ENCODE measurements at regions not wholly inside any gene's neighbourhood (a gene's known extent, or its start where the extent isn't known, plus 50 kb on each side); places are given as distances from the start of the nearest gene placed in this dataset.
"Not testable (repeated sequence)": the region's sequence is repeated elsewhere in the genome, so short reads cannot be mapped to it uniquely, and the experiment has no call there.

DNA sequence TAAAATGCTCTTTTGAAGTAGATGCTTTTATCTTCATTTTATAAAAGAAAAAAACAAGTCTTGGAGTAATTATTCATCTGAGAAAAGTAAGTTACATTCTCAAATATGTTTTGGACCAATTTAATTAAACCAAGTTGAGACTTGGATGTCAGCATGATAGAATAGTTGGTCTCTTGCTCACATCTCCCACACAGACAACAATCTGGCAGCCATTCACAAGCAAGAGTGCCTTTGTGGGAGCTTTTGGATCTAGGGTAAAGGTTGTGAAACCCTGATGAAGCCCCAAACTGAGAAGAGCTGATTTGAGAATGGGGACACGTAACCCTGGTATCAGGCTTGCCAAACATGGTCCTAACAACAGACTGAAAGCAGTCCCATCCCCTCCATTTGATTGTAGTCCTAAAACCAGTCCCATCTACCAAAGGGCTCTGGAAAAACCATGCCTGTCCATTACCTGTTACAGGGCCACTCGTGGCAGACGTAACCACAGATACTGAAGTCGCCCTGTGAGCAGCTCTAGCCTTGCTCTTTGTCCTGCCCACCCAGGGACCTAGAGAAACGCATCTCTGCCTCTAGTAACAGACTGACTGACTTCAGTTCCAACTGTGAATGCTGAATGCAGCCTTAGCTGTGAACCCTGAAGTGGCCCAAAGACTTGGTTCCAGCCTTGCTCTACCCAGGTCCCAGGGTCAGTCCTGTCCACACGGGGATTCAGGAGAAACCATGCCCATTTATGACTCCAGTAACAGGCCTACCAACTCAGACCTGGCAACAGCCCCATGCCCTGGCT lies 145.5 kb upstream of the SYNPR start:
- Histone ChIP-seq H3K4me1 (ENCODE audit: control insufficient read depth, insufficient read depth, low read length) (no peaks in the 10 kb centered on the region), H3K27ac (ENCODE audit: low read length) (no peak overlapping the region), H3K4me3 (ENCODE audit: low read length) (no peak overlapping the region), H3K36me3 (ENCODE audit: control insufficient read depth, insufficient read depth, low read length) (no peaks in the 10 kb centered on the region), H3K9me3 (replicated peaks; ENCODE audit: control insufficient read depth, low read depth, low read length) (no peaks in the 10 kb centered on the region), H3K27me3 (ENCODE audit: control insufficient read depth, insufficient read depth, low read length) (no peaks in the 10 kb centered on the region)
- WGBS (ENCODE audit: insufficient coverage): 71% methylated on average over 5 of the region's 6 CpGs
- DNase-seq: no peak

DNA sequence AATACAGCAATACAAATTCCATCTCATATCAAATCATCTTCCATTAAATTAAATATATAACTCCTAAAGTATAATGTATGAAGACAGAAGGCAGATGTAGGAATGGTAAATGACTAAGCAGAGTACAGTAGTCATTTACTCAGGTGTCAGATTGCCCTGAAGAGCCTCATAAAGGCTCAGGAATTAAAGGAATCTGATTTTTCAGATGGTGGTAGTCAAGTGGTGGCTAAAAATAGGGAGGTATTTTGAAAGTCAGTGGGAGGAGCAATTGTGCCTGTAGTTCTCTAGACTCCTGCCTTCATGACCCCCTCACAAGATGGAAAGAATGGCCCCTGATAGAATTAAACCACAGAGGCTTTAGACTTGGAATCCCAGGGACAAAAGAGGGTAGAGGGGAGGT lies 142.7 kb upstream of the SYNPR start:
- Histone ChIP-seq H3K27me3 (ENCODE audit: control insufficient read depth, insufficient read depth, low read length) (no peaks in the 10 kb centered on the region), H3K9me3 (replicated peaks; ENCODE audit: control insufficient read depth, low read depth, low read length) (no peaks in the 10 kb centered on the region), H3K4me1 (ENCODE audit: control insufficient read depth, insufficient read depth, low read length) (no peaks in the 10 kb centered on the region), H3K27ac (ENCODE audit: low read length) (peak overlapping the region; percentile 57), H3K4me3 (ENCODE audit: low read length) (no peak overlapping the region), H3K36me3 (ENCODE audit: control insufficient read depth, insufficient read depth, low read length) (no peaks in the 10 kb centered on the region)
- DNase-seq: peak; percentile 9

GRCh38 chr3:63136249-63136648 lies 141.9 kb upstream of the SYNPR start:
- not testable (repeated sequence) for H3K27me3 ChIP-seq (ENCODE audit: control insufficient read depth, insufficient read depth, low read length); DNase-seq; H3K27ac ChIP-seq (ENCODE audit: low read length); H3K4me1 ChIP-seq (ENCODE audit: control insufficient read depth, insufficient read depth, low read length); H3K4me3 ChIP-seq (ENCODE audit: low read length); H3K36me3 ChIP-seq (ENCODE audit: control insufficient read depth, insufficient read depth, low read length); H3K9me3 ChIP-seq (replicated peaks; ENCODE audit: control insufficient read depth, low read depth, low read length)
- WGBS (ENCODE audit: insufficient coverage): 88% methylated on average over 8 of the region's 26 CpGs

- H3K27me3 ChIP-seq (ENCODE audit: control insufficient read depth, insufficient read depth, low read length): no peaks in the 10 kb centered on the region
Measured at GRCh38 chr3:63142681-63143080, 135.4 kb upstream of the SYNPR start.

DNA sequence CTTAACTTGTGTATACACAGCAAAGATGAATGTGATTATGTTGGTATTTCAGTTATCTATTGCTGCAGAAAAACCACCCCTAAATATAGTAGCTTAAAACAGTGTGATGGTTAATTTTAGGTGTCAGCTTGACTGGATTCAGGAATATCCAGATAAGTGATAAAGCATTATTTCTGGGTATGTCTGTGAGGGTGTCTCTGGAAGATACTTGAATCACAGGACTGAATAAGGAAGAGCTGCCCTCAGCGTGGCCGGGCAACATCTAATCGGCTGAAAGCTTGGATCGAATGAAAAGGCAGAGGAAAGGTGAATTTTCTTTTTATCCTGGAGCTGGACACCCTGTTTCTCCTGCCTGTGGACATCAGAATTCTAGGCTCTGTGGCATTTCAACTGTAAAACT lies 132.0 kb upstream of the SYNPR start:
- H3K36me3 ChIP-seq (ENCODE audit: control insufficient read depth, insufficient read depth, low read length): no peaks in the 10 kb centered on the region
- H3K27me3 ChIP-seq (ENCODE audit: control insufficient read depth, insufficient read depth, low read length): no peaks in the 10 kb centered on the region
- H3K4me3 ChIP-seq (ENCODE audit: low read length): no peak overlapping the region
- H3K4me1 ChIP-seq (ENCODE audit: control insufficient read depth, insufficient read depth, low read length): no peaks in the 10 kb centered on the region
- no peak for DNase-seq
- WGBS (ENCODE audit: insufficient coverage): 92% methylated on average over 4 of the region's 4 CpGs
- no peak overlapping the region for H3K27ac ChIP-seq (ENCODE audit: low read length)
- H3K9me3 ChIP-seq (replicated peaks; ENCODE audit: control insufficient read depth, low read depth, low read length): no peaks in the 10 kb centered on the region

More at GRCh38 chr3:63142681-63143080, 135.4 kb upstream of the SYNPR start:
- Histone ChIP-seq H3K27ac (ENCODE audit: low read length) (no peak overlapping the region), H3K4me1 (ENCODE audit: control insufficient read depth, insufficient read depth, low read length) (no peaks in the 10 kb centered on the region), H3K9me3 (replicated peaks; ENCODE audit: control insufficient read depth, low read depth, low read length) (no peaks in the 10 kb centered on the region), H3K36me3 (ENCODE audit: control insufficient read depth, insufficient read depth, low read length) (no peaks in the 10 kb centered on the region), H3K4me3 (ENCODE audit: low read length) (no peak overlapping the region)
- no peak for DNase-seq
- WGBS (ENCODE audit: insufficient coverage): no CpG with 5 or more reads among the region's 2 CpGs

DNA sequence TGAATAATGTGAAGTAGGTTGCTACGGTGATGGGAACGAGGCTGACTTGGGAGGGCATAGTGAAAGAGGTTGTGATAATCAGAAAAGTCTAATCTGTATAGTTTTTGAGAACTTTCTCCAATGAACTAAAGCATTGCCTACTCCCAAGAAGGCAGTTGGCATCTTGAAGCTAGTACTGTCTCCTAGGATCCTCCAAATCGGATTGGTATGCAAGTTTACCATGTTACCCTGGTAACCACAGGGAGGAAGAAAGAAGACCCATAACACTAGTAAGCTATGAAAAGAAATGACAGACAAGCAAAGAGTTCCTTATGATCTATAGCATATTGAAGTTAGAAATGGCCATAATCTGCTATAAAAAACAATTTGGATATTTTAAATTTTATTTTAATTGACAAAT lies 127.2 kb upstream of the SYNPR start:
- DNase-seq: no peak
- H3K27ac ChIP-seq (ENCODE audit: low read length): no peak overlapping the region

DNA sequence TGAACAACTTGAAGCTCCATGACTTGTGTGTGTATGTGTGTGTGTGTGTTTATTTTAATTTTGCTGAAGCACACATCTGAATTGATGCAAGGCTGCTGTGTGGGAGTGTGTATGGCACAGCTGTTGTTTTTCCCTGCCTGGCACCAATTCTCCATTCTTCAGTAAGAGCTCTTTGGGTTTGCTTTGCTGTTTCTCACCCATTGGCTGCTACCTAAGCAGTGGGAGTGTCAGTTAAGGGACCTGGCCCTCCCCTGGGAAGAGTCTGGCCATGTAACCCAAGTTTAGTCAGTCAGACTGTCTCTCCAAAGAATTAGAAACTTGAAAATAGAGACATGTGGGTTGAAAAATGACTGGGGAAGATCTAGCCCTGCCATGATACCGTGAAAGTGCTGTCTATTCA lies 126.2 kb upstream of the SYNPR start:
- Histone ChIP-seq H3K36me3 (ENCODE audit: control insufficient read depth, insufficient read depth, low read length) (no peaks in the 10 kb centered on the region), H3K27me3 (ENCODE audit: control insufficient read depth, insufficient read depth, low read length) (no peaks in the 10 kb centered on the region), H3K9me3 (replicated peaks; ENCODE audit: control insufficient read depth, low read depth, low read length) (no peaks in the 10 kb centered on the region), H3K4me3 (ENCODE audit: low read length) (no peak overlapping the region), H3K27ac (ENCODE audit: low read length) (peak overlapping the region; percentile 69), H3K4me1 (ENCODE audit: control insufficient read depth, insufficient read depth, low read length) (no peaks in the 10 kb centered on the region)
- 67% methylated on average over 1 of the region's 1 CpG for WGBS (ENCODE audit: insufficient coverage)
- peak; percentile 2 for DNase-seq

More for the DNA sequence above, 127.2 kb upstream of the SYNPR start:
- Histone ChIP-seq H3K9me3 (replicated peaks; ENCODE audit: control insufficient read depth, low read depth, low read length) (no peaks in the 10 kb centered on the region), H3K4me3 (ENCODE audit: low read length) (no peak overlapping the region), H3K27me3 (ENCODE audit: control insufficient read depth, insufficient read depth, low read length) (no peaks in the 10 kb centered on the region), H3K36me3 (ENCODE audit: control insufficient read depth, insufficient read depth, low read length) (no peaks in the 10 kb centered on the region), H3K4me1 (ENCODE audit: control insufficient read depth, insufficient read depth, low read length) (no peaks in the 10 kb centered on the region)
- WGBS (ENCODE audit: insufficient coverage): no CpG with 5 or more reads among the region's 3 CpGs

- no peaks in the 10 kb centered on the region for H3K36me3 ChIP-seq (ENCODE audit: control insufficient read depth, insufficient read depth, low read length)
- no peak overlapping the region for H3K27ac ChIP-seq (ENCODE audit: low read length)
- no peaks in the 10 kb centered on the region for H3K27me3 ChIP-seq (ENCODE audit: control insufficient read depth, insufficient read depth, low read length)
- H3K4me3 ChIP-seq (ENCODE audit: low read length): no peak overlapping the region
- WGBS (ENCODE audit: insufficient coverage): 40% methylated on average over 1 of the region's 2 CpGs
- no peaks in the 10 kb centered on the region for H3K9me3 ChIP-seq (replicated peaks; ENCODE audit: control insufficient read depth, low read depth, low read length)
- DNase-seq: no peak
- H3K4me1 ChIP-seq (ENCODE audit: control insufficient read depth, insufficient read depth, low read length): no peaks in the 10 kb centered on the region
Measured at GRCh38 chr3:63159764-63160163, 118.3 kb upstream of the SYNPR start.

DNA sequence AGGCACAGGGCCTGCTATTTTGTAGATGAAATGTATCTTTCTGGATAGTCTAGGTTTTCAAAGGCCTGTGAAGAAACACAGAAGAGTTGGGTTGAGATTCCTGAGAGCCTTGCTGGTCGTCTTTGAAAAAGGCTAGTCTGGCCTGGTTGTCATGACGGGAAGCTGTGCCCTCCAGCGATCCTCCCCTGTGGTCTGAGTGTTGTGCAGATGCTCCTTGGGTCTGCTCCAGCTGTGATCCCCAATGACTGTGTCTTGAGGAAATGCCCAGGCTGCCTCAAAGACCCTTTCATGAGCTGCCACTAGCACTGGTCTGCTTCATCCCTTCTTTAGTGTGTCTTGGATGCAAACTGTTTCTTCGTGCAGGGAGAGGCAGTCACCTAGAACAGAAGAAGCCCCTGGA lies 111.0 kb upstream of the SYNPR start:
- no peak for DNase-seq
- H3K36me3 ChIP-seq (ENCODE audit: control insufficient read depth, insufficient read depth, low read length): no peaks in the 10 kb centered on the region
- H3K27ac ChIP-seq (ENCODE audit: low read length): no peak overlapping the region
- WGBS (ENCODE audit: insufficient coverage): 30% methylated on average over 4 of the region's 4 CpGs
- no peak overlapping the region for H3K4me3 ChIP-seq (ENCODE audit: low read length)
- no peaks in the 10 kb centered on the region for H3K4me1 ChIP-seq (ENCODE audit: control insufficient read depth, insufficient read depth, low read length)
- H3K9me3 ChIP-seq (replicated peaks; ENCODE audit: control insufficient read depth, low read depth, low read length): no peaks in the 10 kb centered on the region
- H3K27me3 ChIP-seq (ENCODE audit: control insufficient read depth, insufficient read depth, low read length): no peaks in the 10 kb centered on the region

- H3K36me3 ChIP-seq (ENCODE audit: control insufficient read depth, insufficient read depth, low read length): no peaks in the 10 kb centered on the region
- H3K4me1 ChIP-seq (ENCODE audit: control insufficient read depth, insufficient read depth, low read length): no peaks in the 10 kb centered on the region
- no peak for DNase-seq
- H3K9me3 ChIP-seq (replicated peaks; ENCODE audit: control insufficient read depth, low read depth, low read length): no peaks in the 10 kb centered on the region
- no peak overlapping the region for H3K27ac ChIP-seq (ENCODE audit: low read length)
- H3K27me3 ChIP-seq (ENCODE audit: control insufficient read depth, insufficient read depth, low read length): no peaks in the 10 kb centered on the region
- no peak overlapping the region for H3K4me3 ChIP-seq (ENCODE audit: low read length)
Measured at GRCh38 chr3:63168179-63168578, 109.9 kb upstream of the SYNPR start.

All from muscle of leg (tissue), 3 donors.